Gastrocnemius medialis (tissue), 4 donors: ENCODE measurements at regions not wholly inside any gene's neighbourhood (a gene's known extent, or its start where the extent isn't known, plus 50 kb on each side); places are given as distances from the start of the nearest gene placed in this dataset.

Experiments
- POLR2A ChIP-seq, 2 donors: fragments of 450-650 bp; IDR thresholded peaks; one replicate each; pipeline ENCODE4 v1.6.1; 2017; ENCODE audit warnings: antibody characterized with exemption in 2 of 2, mild to moderate bottlenecking in 2 of 2, moderate library complexity in 2 of 2
- TF ChIP-seq, protein P1 (sequence below), 5 experiments: fragments of 450-650 bp in 3 of 5; fragments of 200-600 bp in 2 of 5; sonication (generic) in 2 of 5; IDR thresholded peaks in 4 of 5; conservative IDR thresholded peaks in 1 of 5; 1 replicate in 4 of 5; 2 replicates in 1 of 5; pipeline ENCODE4 v1.5.1; 2016 to 2019; ENCODE audit warnings: antibody characterized with exemption in 5 of 5, mild to moderate bottlenecking in 3 of 5, moderate library complexity in 3 of 5

DNA sequence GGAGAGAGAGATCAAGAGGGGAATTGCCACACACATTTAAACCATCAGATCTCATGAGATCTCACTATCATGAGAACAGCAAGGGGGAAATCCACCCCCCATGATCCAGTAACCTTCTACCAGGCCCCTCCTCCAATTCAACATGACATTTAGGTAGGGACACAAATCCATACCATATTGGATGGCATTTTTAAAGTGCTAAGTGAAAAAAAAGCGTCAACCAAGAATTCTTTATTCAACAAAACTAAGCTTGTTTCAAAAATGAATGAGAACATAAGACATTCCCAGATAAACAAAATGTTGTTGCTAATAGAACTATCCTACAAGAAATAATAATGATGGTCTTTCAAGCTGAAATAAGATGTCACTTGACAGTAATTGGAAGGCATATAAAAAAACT is 626.2 kb upstream of the LRRTM1 start:
- TF ChIP-seq, protein P1, sequence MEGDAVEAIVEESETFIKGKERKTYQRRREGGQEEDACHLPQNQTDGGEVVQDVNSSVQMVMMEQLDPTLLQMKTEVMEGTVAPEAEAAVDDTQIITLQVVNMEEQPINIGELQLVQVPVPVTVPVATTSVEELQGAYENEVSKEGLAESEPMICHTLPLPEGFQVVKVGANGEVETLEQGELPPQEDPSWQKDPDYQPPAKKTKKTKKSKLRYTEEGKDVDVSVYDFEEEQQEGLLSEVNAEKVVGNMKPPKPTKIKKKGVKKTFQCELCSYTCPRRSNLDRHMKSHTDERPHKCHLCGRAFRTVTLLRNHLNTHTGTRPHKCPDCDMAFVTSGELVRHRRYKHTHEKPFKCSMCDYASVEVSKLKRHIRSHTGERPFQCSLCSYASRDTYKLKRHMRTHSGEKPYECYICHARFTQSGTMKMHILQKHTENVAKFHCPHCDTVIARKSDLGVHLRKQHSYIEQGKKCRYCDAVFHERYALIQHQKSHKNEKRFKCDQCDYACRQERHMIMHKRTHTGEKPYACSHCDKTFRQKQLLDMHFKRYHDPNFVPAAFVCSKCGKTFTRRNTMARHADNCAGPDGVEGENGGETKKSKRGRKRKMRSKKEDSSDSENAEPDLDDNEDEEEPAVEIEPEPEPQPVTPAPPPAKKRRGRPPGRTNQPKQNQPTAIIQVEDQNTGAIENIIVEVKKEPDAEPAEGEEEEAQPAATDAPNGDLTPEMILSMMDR (IDR thresholded peaks at IDR 0.05 in 4 of 5, conservative IDR thresholded peaks at IDR 0.05 in 1 of 5), result no peak
- no peak for TF ChIP-seq POLR2A (IDR thresholded peaks at IDR 0.05)
